ENCODE measurements at regions not wholly inside any gene's neighbourhood (a gene's known extent, or its start where the extent isn't known, plus 50 kb on each side); places are given as distances from the start of the nearest gene placed in this dataset.

DNA sequence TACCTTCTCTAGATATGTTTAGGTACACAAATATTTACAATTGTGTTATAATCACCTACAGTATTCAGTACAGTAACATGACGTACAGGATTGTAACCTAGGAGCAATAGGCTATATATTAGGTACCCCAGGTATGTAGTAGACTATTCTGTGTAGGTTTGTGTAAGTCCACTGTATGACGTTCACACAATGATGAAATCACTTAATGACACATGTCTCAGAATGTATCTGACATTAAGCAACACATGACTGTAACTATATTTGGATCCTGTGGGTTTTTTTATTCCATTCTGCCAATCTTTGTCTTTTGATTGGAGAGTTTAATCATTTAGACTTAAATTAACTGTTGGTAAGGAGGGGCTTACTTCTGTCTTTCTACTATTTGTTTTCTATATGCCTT lies 52.1 kb downstream of the STYXL2 start:
- Mint-ChIP-seq H3K36me3 (ENCODE audit: insufficient read depth, unreplicated experiment) (no peaks in the 10 kb centered on the region), H3K4me3 (ENCODE audit: low read depth, unreplicated experiment) (no peak overlapping the region), H3K27ac (ENCODE audit: unreplicated experiment) (no peak overlapping the region), H3K9me3 (ENCODE audit: low read depth, unreplicated experiment) (peaks cover 4% of the 10 kb centered on the region), H3K27me3 (ENCODE audit: unreplicated experiment) (no peaks in the 10 kb centered on the region), H3K4me1 (ENCODE audit: low read depth, unreplicated experiment) (no peaks in the 10 kb centered on the region)
- intact Hi-C loops (cut with micrococcal nuclease; ENCODE audit: unreplicated experiment), result no loop called here
- CTCF ChIA-PET, result no interaction called here
- no peak for TF ChIP-seq CTCF (IDR thresholded peaks at IDR 0.05; ENCODE audit: unreplicated experiment)
- no TSS peak for BruUV-seq (replicated peaks)
- DNase-seq, result no peak

DNA sequence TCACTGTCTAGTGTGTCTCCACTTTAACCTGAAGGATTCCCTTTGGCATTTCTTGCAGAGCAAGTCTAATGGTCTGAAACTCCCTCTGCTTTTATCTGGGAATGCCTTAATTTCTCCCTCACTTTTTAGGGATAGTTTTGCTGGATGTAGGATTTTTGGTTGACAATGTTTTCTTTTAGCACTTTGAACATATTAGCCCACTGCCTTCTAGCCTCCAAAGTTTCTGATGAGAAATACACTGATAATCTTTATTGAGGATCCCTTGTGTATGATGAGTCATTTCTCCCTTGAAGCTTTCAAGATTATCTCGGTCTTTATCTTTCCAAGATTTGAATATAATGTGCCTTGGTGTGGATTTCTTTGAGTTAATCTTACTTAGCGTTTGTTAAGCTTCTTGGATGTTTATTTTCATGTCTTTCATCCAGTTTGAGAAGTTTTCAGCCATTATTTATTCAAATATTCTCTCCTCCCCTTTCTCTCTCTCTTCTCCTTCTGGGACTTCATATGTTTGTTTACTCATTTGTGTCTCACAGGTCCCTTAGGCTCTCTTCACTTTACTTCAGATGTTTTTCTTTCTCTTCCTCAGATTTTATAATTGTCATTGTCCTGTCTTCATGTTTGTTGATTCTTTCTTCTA lies 53.1 kb downstream of the STYXL2 start:
- Mint-ChIP-seq H3K9me3 (ENCODE audit: low read depth, unreplicated experiment) (peaks cover 4% of the 10 kb centered on the region), H3K4me3 (ENCODE audit: low read depth, unreplicated experiment) (no peak overlapping the region), H3K27me3 (ENCODE audit: unreplicated experiment) (no peaks in the 10 kb centered on the region), H3K4me1 (ENCODE audit: low read depth, unreplicated experiment) (no peaks in the 10 kb centered on the region), H3K27ac (ENCODE audit: unreplicated experiment) (no peak overlapping the region), H3K36me3 (ENCODE audit: insufficient read depth, unreplicated experiment) (no peaks in the 10 kb centered on the region)
- no TSS peak for BruUV-seq (replicated peaks)
- DNase-seq, result no peak
- intact Hi-C loops (cut with micrococcal nuclease; ENCODE audit: unreplicated experiment), result no loop called here
- TF ChIP-seq CTCF (IDR thresholded peaks at IDR 0.05; ENCODE audit: unreplicated experiment), result no peak
- CTCF ChIA-PET, result no interaction called here

GRCh38 chr1:167148421-167148820 lies 54.5 kb downstream of the STYXL2 start:
- H3K27me3 Mint-ChIP-seq (ENCODE audit: unreplicated experiment), result no peaks in the 10 kb centered on the region
- H3K4me1 Mint-ChIP-seq (ENCODE audit: low read depth, unreplicated experiment), result no peaks in the 10 kb centered on the region
- no TSS peak for BruUV-seq (replicated peaks)
- H3K36me3 Mint-ChIP-seq (ENCODE audit: insufficient read depth, unreplicated experiment), result no peaks in the 10 kb centered on the region
- H3K9me3 Mint-ChIP-seq (ENCODE audit: low read depth, unreplicated experiment), result peaks cover 4% of the 10 kb centered on the region
- H3K27ac Mint-ChIP-seq (ENCODE audit: unreplicated experiment), result no peak overlapping the region
- TF ChIP-seq CTCF (IDR thresholded peaks at IDR 0.05; ENCODE audit: unreplicated experiment), result no peak
- DNase-seq, result no peak
- CTCF ChIA-PET, result interaction anchor here (0.7 kb wide), 2 partner anchors 17 to 72 kb away, joined by 3 to 4 read pairs; no protein-coding TSS in a partner anchor
- no peak overlapping the region for H3K4me3 Mint-ChIP-seq (ENCODE audit: low read depth, unreplicated experiment)
- intact Hi-C loops (cut with micrococcal nuclease; ENCODE audit: unreplicated experiment), result no loop called here

GRCh38 chr1:167149793-167150491 lies 56.1 kb downstream of the STYXL2 start:
- H3K27me3 Mint-ChIP-seq (ENCODE audit: unreplicated experiment), result no peaks in the 10 kb centered on the region
- BruUV-seq (replicated peaks), result no TSS peak
- no peak for TF ChIP-seq CTCF (IDR thresholded peaks at IDR 0.05; ENCODE audit: unreplicated experiment)
- no peak overlapping the region for H3K27ac Mint-ChIP-seq (ENCODE audit: unreplicated experiment)
- no peak overlapping the region for H3K4me3 Mint-ChIP-seq (ENCODE audit: low read depth, unreplicated experiment)
- H3K36me3 Mint-ChIP-seq (ENCODE audit: insufficient read depth, unreplicated experiment), result no peaks in the 10 kb centered on the region
- DNase-seq, result no peak
- peaks cover 4% of the 10 kb centered on the region for H3K9me3 Mint-ChIP-seq (ENCODE audit: low read depth, unreplicated experiment)
- intact Hi-C loops (cut with micrococcal nuclease; ENCODE audit: unreplicated experiment), result no loop called here
- CTCF ChIA-PET, result interaction anchor here (1.7 kb wide), 1 partner anchor 13 kb away, joined by 3 read pairs; no protein-coding TSS in a partner anchor
- no peaks in the 10 kb centered on the region for H3K4me1 Mint-ChIP-seq (ENCODE audit: low read depth, unreplicated experiment)

All from Calu3 (cell line).